HCT116 (cell line): ENCODE measurements at regions not wholly inside any gene's neighbourhood (a gene's known extent, or its start where the extent isn't known, plus 50 kb on each side); places are given as distances from the start of the nearest gene placed in this dataset.

Experiments
- ATAC-seq: fragments of 200-7000 bp; cut with Tn5 transposase; 2 replicates; pipeline ENCODE4 v1.9.1; 2020; ENCODE audit warnings: mild to moderate bottlenecking, moderate library complexity
- BruUV-seq: library from RNA; stranded (reverse); fragments of 400-500 nt; replicated peaks from 2 replicates; lab custom pipeline; 2021; lab: Mats Ljungman, UMichigan
- CTCF ChIA-PET: fragments of 300-600 bp; sonication (Branson Sonifier 250); formaldehyde crosslinking; loops from one replicate; lab custom pipeline; 2021; ENCODE audit warnings: antibody characterized with exemption; lab: Charles Lee
- POLR2A ChIA-PET: fragments of 300-600, 350-600 bp; sonication (Branson Sonifier 250); formaldehyde crosslinking; loops from one replicate; lab custom pipeline; 2021; ENCODE audit warnings: antibody characterized with exemption; lab: Charles Lee
- RAD21 ChIA-PET, 2 experiments: fragments of 300-600 bp; sonication (Branson Sonifier 250); formaldehyde crosslinking; loops; one replicate each; lab custom pipeline; 2023; ENCODE audit warnings: low total read pairs in 2 of 2; ENCODE audit not compliant: uncharacterized antibody in 2 of 2, unreplicated experiment in 2 of 2, low non-redundant PET in 1 of 2; lab: Charles Lee
- DNase-seq: peaks from one replicate; pipeline ENCODE4 v3.0.0-alpha.2; 2010; ENCODE audit warnings: low read depth, low spot score
- H2AFZ ChIP-seq: fragments of 200-600 bp; shearing (Covaris generic), sonication (generic); 2 replicates; pipeline ENCODE4 v1.6.1; 2017; ENCODE audit warnings: low read depth, mixed run types, mixed read lengths, antibody characterized with exemption, low read length; ENCODE audit not compliant: poor library complexity, severe bottlenecking
- H3K27ac ChIP-seq: 2 replicates; pipeline ENCODE4 v1.5.1; 2012; ENCODE audit warnings: low read depth, low read length
- H3K27me3 ChIP-seq: fragments of 200-600 bp; sonication (generic); 2 replicates; pipeline ENCODE4 v1.6.1; 2016; ENCODE audit warnings: mixed run types, low read length, mixed read lengths; ENCODE audit not compliant: insufficient read depth
- H3K36me3 ChIP-seq, 2 experiments: fragments of 200-500 bp in 1 of 2; fragments of 200-600 bp in 1 of 2; sonication (Bioruptor generic) in 1 of 2; sonication (generic) in 1 of 2; 2 replicates each; pipeline versions ENCODE4 v1.5.1 to v1.6.1; 2014 to 2016; ENCODE audit warnings: low read length in 2 of 2, inconsistent platforms in 1 of 2, mixed read lengths in 1 of 2, mixed run types in 1 of 2; ENCODE audit not compliant: insufficient read depth in 2 of 2, control insufficient read depth in 1 of 2
- H3K4me1 ChIP-seq, 2 experiments: fragments of 200-600 bp in 1 of 2; sonication (generic) in 1 of 2; 2 replicates each; pipeline versions ENCODE4 v1.5.1 to v1.6.1; 2012 to 2017; ENCODE audit warnings: low read length in 2 of 2, inconsistent platforms in 1 of 2, mild to moderate bottlenecking in 1 of 2, mixed read lengths in 1 of 2, mixed run types in 1 of 2, moderate library complexity in 1 of 2; ENCODE audit not compliant: insufficient read depth in 2 of 2, control insufficient read depth in 1 of 2
- H3K4me2 ChIP-seq: fragments of 200-600 bp; sonication (generic); 2 replicates; pipeline ENCODE4 v1.6.1; 2017; ENCODE audit warnings: mixed run types, low read length, mixed read lengths
- H3K4me3 ChIP-seq, 2 experiments: fragments of 200-600 bp in 1 of 2; sonication (generic) in 1 of 2; replicated peaks in 1 of 2; 2 replicates each; pipeline ENCODE4 v1.5.1; 2011 to 2016; ENCODE audit warnings: low read length in 2 of 2, control low read depth in 1 of 2, low read depth in 1 of 2, mild to moderate bottlenecking in 1 of 2, mixed read lengths in 1 of 2, mixed run types in 1 of 2
- H3K79me2 ChIP-seq: fragments of 200-600 bp; sonication (generic); 2 replicates; pipeline ENCODE4 v1.6.1; 2017; ENCODE audit warnings: mild to moderate bottlenecking, mixed run types, low read length, moderate library complexity, mixed read lengths; ENCODE audit not compliant: insufficient read depth
- H3K9ac ChIP-seq: fragments of 200-600 bp; sonication (generic); 2 replicates; pipeline ENCODE4 v1.6.1; 2016; ENCODE audit warnings: low read length, mixed read lengths
- H3K9me2 ChIP-seq: fragments of 200-600 bp; sonication (generic), shearing (Covaris generic); 2 replicates; pipeline ENCODE4 v1.6.1; 2017; ENCODE audit warnings: mixed run types, mild to moderate bottlenecking, moderate library complexity; ENCODE audit not compliant: insufficient read depth
- H3K9me3 ChIP-seq, 2 experiments: fragments of 200-500 bp in 1 of 2; fragments of 200-600 bp in 1 of 2; sonication (Bioruptor generic) in 1 of 2; sonication (generic) in 1 of 2; 2 replicates each; pipeline ENCODE4 v1.6.1; 2014 to 2017; ENCODE audit warnings: low read length in 2 of 2, mixed read lengths in 2 of 2, inconsistent platforms in 1 of 2, low read depth in 1 of 2, mild to moderate bottlenecking in 1 of 2, mixed run types in 1 of 2, moderate library complexity in 1 of 2; ENCODE audit not compliant: control insufficient read depth in 1 of 2, insufficient read depth in 1 of 2
- H4K20me1 ChIP-seq: fragments of 200-600 bp; sonication (generic), shearing (Covaris generic); 2 replicates; pipeline ENCODE4 v1.6.1; 2017; ENCODE audit warnings: mixed run types, mild to moderate bottlenecking, moderate library complexity; ENCODE audit not compliant: insufficient read depth
- CEBPB ChIP-seq: IDR thresholded peaks from 2 replicates; pipeline ENCODE4 v1.6.1; 2012; ENCODE audit warnings: low read depth
- EGR1 ChIP-seq: IDR thresholded peaks from 2 replicates; pipeline ENCODE4 v1.6.1; 2012; ENCODE audit warnings: low read depth
- ELF1 ChIP-seq: IDR thresholded peaks from 2 replicates; pipeline ENCODE4 v1.6.1; 2012; ENCODE audit warnings: low read depth, borderline replicate concordance
- EZH2 ChIP-seq: fragments of 200-600 bp; sonication (generic); IDR thresholded peaks from 2 replicates; pipeline ENCODE4 v1.6.1; 2017; ENCODE audit warnings: antibody characterized with exemption, mixed run types
- EZH2phosphoT487 ChIP-seq: fragments of 200-600 bp; IDR thresholded peaks from 2 replicates; pipeline ENCODE4 v1.6.1; 2018; ENCODE audit warnings: antibody characterized with exemption, borderline replicate concordance
- JUND ChIP-seq: IDR thresholded peaks from 2 replicates; pipeline ENCODE4 v1.6.1; 2012
- MAX ChIP-seq: IDR thresholded peaks from 2 replicates; pipeline ENCODE4 v1.6.1; 2012
- POLR2A ChIP-seq: IDR thresholded peaks from 2 replicates; pipeline ENCODE4 v1.7.0; 2011; ENCODE audit warnings: borderline replicate concordance; ENCODE audit not compliant: insufficient read depth, insufficient read length; ENCODE audit errors: extremely low read depth
- POLR2AphosphoS5 ChIP-seq: IDR thresholded peaks from 2 replicates; pipeline ENCODE4 v1.6.1; 2011; ENCODE audit warnings: mild to moderate bottlenecking, low read depth, low read length, moderate library complexity
- RAD21 ChIP-seq: IDR thresholded peaks from 2 replicates; pipeline ENCODE4 v1.6.1; 2012; ENCODE audit warnings: low read depth, mild to moderate bottlenecking
- REST ChIP-seq: IDR thresholded peaks from 2 replicates; pipeline ENCODE4 v1.6.1; 2012; ENCODE audit warnings: low read depth
- SIN3A ChIP-seq: IDR thresholded peaks from 2 replicates; pipeline ENCODE4 v1.6.1; 2012; ENCODE audit warnings: low read depth
- SP1 ChIP-seq: IDR thresholded peaks from 2 replicates; pipeline ENCODE4 v1.6.1; 2012; ENCODE audit warnings: low read depth
- SRF ChIP-seq: IDR thresholded peaks from 2 replicates; pipeline ENCODE4 v1.6.1; 2012; ENCODE audit warnings: low read depth
- TCF7L2 ChIP-seq: IDR thresholded peaks from 2 replicates; pipeline ENCODE4 v1.7.0; 2011; ENCODE audit warnings: borderline replicate concordance, inconsistent platforms; ENCODE audit not compliant: insufficient read depth, insufficient read length; ENCODE audit errors: extremely low read depth
- ZBTB33 ChIP-seq: IDR thresholded peaks from 2 replicates; pipeline ENCODE4 v1.6.1; 2011; ENCODE audit warnings: mild to moderate bottlenecking, low read length, moderate library complexity; ENCODE audit not compliant: insufficient replicate concordance; ENCODE audit errors: extremely low read depth
- ZFX ChIP-seq: fragments of 450-650 bp; IDR thresholded peaks from 2 replicates; pipeline ENCODE4 v1.6.1; 2017
- ZNF274 ChIP-seq: fragments of 200-500 bp; sonication (Bioruptor generic); IDR thresholded peaks from 2 replicates; pipeline ENCODE4 v1.6.1; 2014; ENCODE audit warnings: mild to moderate bottlenecking, low read depth, low read length, inconsistent platforms
- intact Hi-C: fragments of 100-400 bp; cut with micrococcal nuclease; formaldehyde crosslinking; loops from 2 replicates; pipeline ENCODE4 v1.10.0; 2022
- TF ChIP-seq, protein P1 (sequence below): IDR thresholded peaks from 2 replicates; pipeline ENCODE4 v1.6.1; 2012

DNA sequence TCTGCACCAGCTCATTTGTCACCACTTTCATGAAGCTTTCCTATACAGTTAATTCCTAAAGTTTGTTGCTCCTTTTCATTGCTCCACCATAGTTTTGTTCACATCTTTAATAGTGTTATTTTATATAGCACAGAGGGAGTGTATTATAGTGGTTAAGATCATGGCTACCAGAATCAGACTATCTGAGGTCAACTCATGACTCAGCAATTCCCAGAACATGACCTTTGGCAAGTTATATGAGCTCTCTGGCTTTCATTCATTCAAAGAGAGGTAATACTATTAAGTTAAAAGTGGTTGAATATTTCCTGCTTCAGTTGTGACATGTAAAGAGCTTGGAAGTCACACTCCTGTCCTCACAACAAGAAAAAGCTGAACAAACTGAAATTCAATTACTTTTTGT lies 1073.5 kb downstream of the NAALADL2 start (continued):
- TF ChIP-seq EZH2 (no peak), SIN3A (no peak), ZNF274 (no peak)

DNA sequence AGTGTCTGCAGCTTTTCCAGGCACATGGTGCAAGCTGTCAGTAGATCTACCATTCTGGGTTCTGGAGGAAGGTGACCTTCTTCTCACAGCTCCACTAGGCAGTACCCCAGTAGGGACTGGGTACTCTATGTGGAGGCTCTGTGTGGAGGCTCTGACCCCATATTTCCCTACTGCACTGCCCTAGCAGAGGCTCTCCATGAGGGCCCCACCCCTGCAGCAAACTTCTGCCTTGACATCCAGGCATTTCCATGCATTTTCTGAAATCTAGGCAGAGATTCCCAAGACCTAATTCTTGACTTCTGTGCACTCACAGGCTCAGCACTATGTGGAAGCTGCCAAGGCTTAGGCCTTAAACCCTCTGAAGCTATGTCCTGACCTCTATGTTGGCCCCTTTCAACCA lies 1060.0 kb downstream of the NAALADL2 start:
- RAD21 ChIA-PET: no interaction called here
- H3K27ac ChIP-seq: no peak overlapping the region
- POLR2A ChIA-PET: interaction anchor here (0.6 kb wide), 1 partner anchor 29 kb away, joined by 3 read pairs; no protein-coding TSS in a partner anchor
- no peak overlapping the region for H3K9ac ChIP-seq
- no peaks in the 10 kb centered on the region for H3K4me1 ChIP-seq
- H3K4me3 ChIP-seq: no peak overlapping the region
- no peaks in the 10 kb centered on the region; a peak in 1 of 4 replicates for H3K9me3 ChIP-seq
- no peak overlapping the region for H3K4me2 ChIP-seq
- TF ChIP-seq CEBPB (no peak), SIN3A (no peak), RAD21 (no peak), MAX (no peak), ZNF274 (no peak), REST (no peak), EZH2 (no peak), POLR2AphosphoS5 (no peak), ZFX (no peak), ZBTB33 (no peak), ELF1 (no peak), TCF7L2 (no peak), EZH2phosphoT487 (no peak), SP1 (no peak), POLR2A (no peak), EGR1 (no peak), SRF (no peak), JUND (no peak)
- TF ChIP-seq, protein P1, sequence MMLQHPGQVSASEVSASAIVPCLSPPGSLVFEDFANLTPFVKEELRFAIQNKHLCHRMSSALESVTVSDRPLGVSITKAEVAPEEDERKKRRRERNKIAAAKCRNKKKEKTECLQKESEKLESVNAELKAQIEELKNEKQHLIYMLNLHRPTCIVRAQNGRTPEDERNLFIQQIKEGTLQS: no peak
- intact Hi-C loops: no loop called here
- BruUV-seq: no TSS peak
- no peak overlapping the region for H2AFZ ChIP-seq
- no peak for DNase-seq
- H3K9me2 ChIP-seq: no peaks in the 10 kb centered on the region
- no peaks in the 10 kb centered on the region for H3K36me3 ChIP-seq
- no peak for ATAC-seq
- no peaks in the 10 kb centered on the region for H3K79me2 ChIP-seq
- no peaks in the 10 kb centered on the region for H3K27me3 ChIP-seq
- no peaks in the 10 kb centered on the region for H4K20me1 ChIP-seq
- CTCF ChIA-PET: no interaction called here
